CD4-positive, CD25-positive, alpha-beta regulatory T cell (primary cell): ENCODE measurements at regions not wholly inside any gene's neighbourhood (a gene's known extent, or its start where the extent isn't known, plus 50 kb on each side); places are given as distances from the start of the nearest gene placed in this dataset.
A peak's percentile ranks its signal among the peaks of the same experiment; 100 is the strongest.

Experiments used
- ATAC-seq, 2 donors: fragments of 150-1000 bp; cut with Tn5 transposase; one replicate each; pipeline ENCODE4 v1.10.0; 2021; ENCODE audit warnings: low read depth in 2 of 2, moderate number of reproducible peaks in 2 of 2, moderate library complexity in 1 of 2
- DNase-seq, 3 donors: peaks; one replicate each; pipeline versions ENCODE4 v3.0.0 to v3.0.0-alpha.2; 2012 to 2022; ENCODE audit warnings: mixed read lengths in 1 of 3
- H3K27ac ChIP-seq: one replicate; pipeline ENCODE4 v1.7.0; 2013; ENCODE audit warnings: mild to moderate bottlenecking, low read length; ENCODE audit not compliant: insufficient read depth, poor library complexity, severe bottlenecking
- H3K27me3 ChIP-seq: one replicate; pipeline ENCODE4 v1.7.0; 2013; ENCODE audit warnings: low read length; ENCODE audit not compliant: control insufficient read depth, insufficient read depth
- H3K36me3 ChIP-seq: one replicate; pipeline ENCODE4 v1.7.0; 2013; ENCODE audit warnings: mild to moderate bottlenecking, low read length, moderate library complexity; ENCODE audit not compliant: control insufficient read depth, insufficient read depth
- H3K4me1 ChIP-seq: 2 replicates; pipeline ENCODE4 v1.7.0; 2013; ENCODE audit warnings: mild to moderate bottlenecking, low read length; ENCODE audit not compliant: insufficient read depth, control insufficient read depth, poor library complexity, severe bottlenecking
- H3K4me3 ChIP-seq: one replicate; pipeline ENCODE4 v1.7.0; 2013; ENCODE audit warnings: low read depth, mild to moderate bottlenecking, low read length, moderate library complexity
- H3K9me3 ChIP-seq, 2 experiments: 1 replicate in 1 of 2; 2 replicates in 1 of 2; pipeline ENCODE4 v1.7.0; 2013; ENCODE audit warnings: low read length in 2 of 2, mild to moderate bottlenecking in 1 of 2, moderate library complexity in 1 of 2; ENCODE audit not compliant: control insufficient read depth in 2 of 2
- H3K27ac Mint-ChIP-seq, 3 donors: one replicate each; pipeline ENCODE4 v1.8.0; 2020 to 2022; ENCODE audit warnings: mild to moderate bottlenecking in 3 of 3, mixed read lengths in 3 of 3, moderate library complexity in 2 of 3
- H3K27me3 Mint-ChIP-seq: one replicate; pipeline ENCODE4 v1.8.0; 2022; ENCODE audit warnings: mild to moderate bottlenecking, mixed read lengths
- H3K36me3 Mint-ChIP-seq: one replicate; pipeline ENCODE4 v1.8.0; 2020; ENCODE audit warnings: mixed read lengths
- H3K4me1 Mint-ChIP-seq, 4 donors: one replicate each; pipeline ENCODE4 v1.8.0; 2020 to 2022; ENCODE audit warnings: mixed read lengths in 4 of 4, mild to moderate bottlenecking in 1 of 4
- H3K4me3 Mint-ChIP-seq, 4 donors: one replicate each; pipeline ENCODE4 v1.8.0; 2020 to 2022; ENCODE audit warnings: mild to moderate bottlenecking in 4 of 4, mixed read lengths in 4 of 4, moderate library complexity in 3 of 4
- H3K9me3 Mint-ChIP-seq, 7 donors: one replicate each; pipeline ENCODE4 v1.8.0; 2020 to 2022; ENCODE audit warnings: mixed read lengths in 7 of 7, mild to moderate bottlenecking in 3 of 7, moderate library complexity in 2 of 7

- ATAC-seq (no peak), DNase-seq (no peak)
- no peak overlapping the region for H3K27ac ChIP-seq
- H3K27me3 Mint-ChIP-seq, result peaks cover 5% of the 10 kb centered on the region
- H3K4me3 Mint-ChIP-seq, result no peak overlapping the region
- H3K4me1 Mint-ChIP-seq, result no peaks in the 10 kb centered on the region
- no peaks in the 10 kb centered on the region for H3K4me1 ChIP-seq
- no peak overlapping the region for H3K27ac Mint-ChIP-seq
- no peak overlapping the region for H3K4me3 ChIP-seq
- H3K9me3 Mint-ChIP-seq, result peaks cover 0 to 4% (median 0%) of the 10 kb centered on the region in 7 donors
- H3K36me3 Mint-ChIP-seq, result no peaks in the 10 kb centered on the region
- H3K36me3 ChIP-seq, result no peaks in the 10 kb centered on the region
- no peaks in the 10 kb centered on the region for H3K27me3 ChIP-seq
- H3K9me3 ChIP-seq, result no peaks in the 10 kb centered on the region
Measured at GRCh38 chr12:113680868-113681267, 209.2 kb upstream of the LHX5 start.

GRCh38 chr12:113678223-113679119, 206.8 kb upstream of the LHX5 start:
- no peaks in the 10 kb centered on the region for H3K36me3 Mint-ChIP-seq
- no peak overlapping the region for H3K4me3 Mint-ChIP-seq
- H3K27me3 Mint-ChIP-seq, result peaks cover 15% of the 10 kb centered on the region
- Histone ChIP-seq H3K4me3 (no peak overlapping the region), H3K36me3 (no peaks in the 10 kb centered on the region), H3K9me3 (no peaks in the 10 kb centered on the region), H3K4me1 (no peaks in the 10 kb centered on the region), H3K27ac (no peak overlapping the region), H3K27me3 (no peaks in the 10 kb centered on the region)
- H3K27ac Mint-ChIP-seq, result peak overlapping the region in 1 of 3 donors; percentile 50
- DNase-seq, result no peak
- H3K4me1 Mint-ChIP-seq, result no peaks in the 10 kb centered on the region
- ATAC-seq, result no peak
- peaks cover 0 to 6% (median 0%) of the 10 kb centered on the region in 7 donors for H3K9me3 Mint-ChIP-seq

DNA sequence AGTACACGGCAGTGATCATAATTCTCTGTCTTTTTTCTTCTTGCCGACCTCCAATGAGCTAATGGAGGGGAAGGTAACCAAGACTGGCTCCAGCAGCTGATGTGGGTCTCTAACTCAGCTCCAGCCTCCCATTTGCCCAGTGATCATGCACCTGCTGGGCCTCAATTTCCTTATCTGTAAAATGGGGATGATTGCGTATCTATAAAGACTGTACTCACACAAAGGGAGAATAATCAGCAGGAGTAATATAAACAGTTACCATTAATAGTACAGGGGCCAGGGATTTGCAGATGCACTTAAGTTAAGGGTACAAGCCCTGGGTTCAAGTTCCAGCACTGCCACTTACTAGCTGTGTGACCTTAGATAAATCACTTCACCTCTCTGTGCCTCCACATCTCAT, 204.9 kb upstream of the LHX5 start:
- no peak for ATAC-seq
- no peaks in the 10 kb centered on the region for H3K4me1 ChIP-seq

GRCh38 chr12:113676117-113676516, 204.4 kb upstream of the LHX5 start:
- no peak for DNase-seq
- H3K4me1 Mint-ChIP-seq, result no peaks in the 10 kb centered on the region
- no peak overlapping the region for H3K27ac ChIP-seq
- H3K36me3 Mint-ChIP-seq, result no peaks in the 10 kb centered on the region
- H3K4me3 ChIP-seq, result no peak overlapping the region
- no peaks in the 10 kb centered on the region for H3K27me3 ChIP-seq
- H3K4me3 Mint-ChIP-seq, result no peak overlapping the region
- no peaks in the 10 kb centered on the region for H3K9me3 ChIP-seq
- H3K36me3 ChIP-seq, result no peaks in the 10 kb centered on the region
- ATAC-seq, result no peak
- no peaks in the 10 kb centered on the region for H3K4me1 ChIP-seq
- no peak overlapping the region for H3K27ac Mint-ChIP-seq
- H3K27me3 Mint-ChIP-seq, result peaks cover 11% of the 10 kb centered on the region
- H3K9me3 Mint-ChIP-seq, result peaks cover 0 to 7% (median 0%) of the 10 kb centered on the region in 7 donors

More for the DNA sequence above, 204.9 kb upstream of the LHX5 start:
- no peak overlapping the region for H3K4me3 ChIP-seq
- no peak overlapping the region for H3K27ac Mint-ChIP-seq
- H3K27me3 ChIP-seq, result no peaks in the 10 kb centered on the region
- no peak for DNase-seq
- no peaks in the 10 kb centered on the region for H3K36me3 Mint-ChIP-seq
- no peak overlapping the region for H3K4me3 Mint-ChIP-seq
- no peaks in the 10 kb centered on the region for H3K9me3 ChIP-seq
- no peaks in the 10 kb centered on the region for H3K4me1 Mint-ChIP-seq
- H3K27me3 Mint-ChIP-seq, result peaks cover 11% of the 10 kb centered on the region
- no peak overlapping the region for H3K27ac ChIP-seq
- H3K9me3 Mint-ChIP-seq, result peaks cover 0 to 7% (median 0%) of the 10 kb centered on the region in 7 donors
- no peaks in the 10 kb centered on the region for H3K36me3 ChIP-seq

GRCh38 chr12:113674996-113675395, 203.3 kb upstream of the LHX5 start:
- peaks cover 19% of the 10 kb centered on the region for H3K27me3 Mint-ChIP-seq
- ATAC-seq (no peak), DNase-seq (no peak)
- Histone ChIP-seq H3K4me1 (no peaks in the 10 kb centered on the region), H3K27ac (no peak overlapping the region), H3K4me3 (no peak overlapping the region), H3K36me3 (no peaks in the 10 kb centered on the region), H3K9me3 (no peaks in the 10 kb centered on the region), H3K27me3 (no peaks in the 10 kb centered on the region)
- no peak overlapping the region for H3K27ac Mint-ChIP-seq
- peaks cover 0 to 7% (median 0%) of the 10 kb centered on the region in 7 donors for H3K9me3 Mint-ChIP-seq
- H3K36me3 Mint-ChIP-seq, result no peaks in the 10 kb centered on the region
- H3K4me1 Mint-ChIP-seq, result no peaks in the 10 kb centered on the region
- H3K4me3 Mint-ChIP-seq, result no peak overlapping the region

GRCh38 chr12:113674302-113674701, 202.6 kb upstream of the LHX5 start:
- H3K27me3 ChIP-seq, result no peaks in the 10 kb centered on the region
- no peak for DNase-seq
- H3K27ac ChIP-seq, result no peak overlapping the region
- no peaks in the 10 kb centered on the region for H3K4me1 Mint-ChIP-seq
- peaks cover 0 to 7% (median 0%) of the 10 kb centered on the region in 7 donors for H3K9me3 Mint-ChIP-seq
- peaks cover 22% of the 10 kb centered on the region for H3K27me3 Mint-ChIP-seq
- H3K36me3 Mint-ChIP-seq, result no peaks in the 10 kb centered on the region
- no peaks in the 10 kb centered on the region for H3K4me1 ChIP-seq
- H3K4me3 Mint-ChIP-seq, result no peak overlapping the region
- no peak for ATAC-seq
- H3K36me3 ChIP-seq, result no peaks in the 10 kb centered on the region
- no peaks in the 10 kb centered on the region for H3K9me3 ChIP-seq
- H3K27ac Mint-ChIP-seq, result no peak overlapping the region
- no peak overlapping the region for H3K4me3 ChIP-seq

DNA sequence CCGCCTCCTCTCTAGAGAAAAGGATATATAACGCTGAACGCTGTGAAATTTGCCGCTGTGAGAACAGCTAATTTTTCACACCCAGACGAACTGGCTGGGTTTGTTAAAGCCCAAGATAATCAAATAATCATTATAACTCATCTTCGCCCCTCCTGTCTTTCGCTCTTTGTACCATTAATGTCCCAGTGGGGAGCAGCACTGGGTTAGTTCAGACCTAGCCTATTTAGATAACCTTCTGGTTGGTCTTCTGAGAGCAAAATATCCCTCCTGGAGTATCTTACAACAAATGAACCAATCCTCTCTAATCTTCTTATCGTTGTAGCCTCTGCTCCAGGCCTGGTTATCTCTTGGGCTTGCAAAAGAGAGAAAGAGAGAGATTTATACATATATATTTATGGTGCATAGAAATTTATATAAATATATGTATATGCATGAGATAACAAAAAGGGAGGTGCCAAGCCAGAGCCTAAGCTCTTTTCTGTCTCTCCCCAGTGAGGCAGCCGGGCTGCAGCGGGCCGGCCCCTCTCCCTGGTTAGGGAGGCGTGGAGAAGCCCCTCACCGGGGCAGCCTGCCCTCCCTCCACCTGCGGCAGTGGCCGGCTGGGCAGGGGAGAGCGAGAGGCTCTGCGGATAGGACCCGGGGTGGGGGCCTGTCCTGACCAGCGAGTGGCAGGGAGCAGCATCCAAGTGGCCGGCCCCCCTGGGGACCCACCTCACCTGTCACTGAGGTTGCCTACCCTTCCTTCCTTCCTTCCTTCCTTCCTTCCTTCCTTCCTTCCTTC, 202.0 kb upstream of the LHX5 start:
- Mint-ChIP-seq H3K9me3 (peaks cover 0 to 7% (median 0%) of the 10 kb centered on the region in 7 donors), H3K4me1 (no peaks in the 10 kb centered on the region), H3K27me3 (peaks cover 22% of the 10 kb centered on the region), H3K4me3 (no peak overlapping the region), H3K36me3 (no peaks in the 10 kb centered on the region), H3K27ac (no peak overlapping the region)
- no peaks in the 10 kb centered on the region for H3K36me3 ChIP-seq
- no peak overlapping the region for H3K4me3 ChIP-seq
- no peaks in the 10 kb centered on the region for H3K4me1 ChIP-seq
- ATAC-seq (no peak), DNase-seq (no peak)
- H3K27ac ChIP-seq, result no peak overlapping the region
- no peaks in the 10 kb centered on the region for H3K9me3 ChIP-seq
- H3K27me3 ChIP-seq, result no peaks in the 10 kb centered on the region
